CD8-positive, alpha-beta memory T cell (primary cell): ENCODE measurements at regions not wholly inside any gene's neighbourhood (a gene's known extent, or its start where the extent isn't known, plus 50 kb on each side); places are given as distances from the start of the nearest gene placed in this dataset.
A peak's percentile ranks its signal among the peaks of the same experiment; 100 is the strongest.

Experiments used
- CTCF ChIA-PET: fragments of 350-600 bp; sonication (Branson Sonifier 250); formaldehyde crosslinking; loops from one replicate; lab custom pipeline; 2021; ENCODE audit warnings: antibody characterized with exemption; lab: Charles Lee
- POLR2A ChIA-PET: fragments of 350-600 bp; sonication (Branson Sonifier 250); formaldehyde crosslinking; loops from one replicate; lab custom pipeline; 2021; ENCODE audit warnings: antibody characterized with exemption; lab: Charles Lee
- DNase-seq, 5 donors: peaks; one replicate each; pipeline versions ENCODE4 v3.0.0 to v3.0.0-alpha.2; 2020 to 2022; ENCODE audit warnings: mixed read lengths in 1 of 5
- H3K27ac ChIP-seq: one replicate; pipeline ENCODE4 v1.7.0; 2013; ENCODE audit warnings: low read depth, mild to moderate bottlenecking, low read length, moderate library complexity
- H3K27me3 ChIP-seq: 2 replicates; pipeline ENCODE4 v1.7.0; 2013; ENCODE audit warnings: low read length, mild to moderate bottlenecking; ENCODE audit not compliant: insufficient read depth, poor library complexity, severe bottlenecking
- H3K36me3 ChIP-seq: 2 replicates; pipeline ENCODE4 v1.7.0; 2013; ENCODE audit warnings: mild to moderate bottlenecking, low read length, moderate library complexity; ENCODE audit not compliant: insufficient read depth
- H3K4me1 ChIP-seq: 2 replicates; pipeline ENCODE4 v1.7.0; 2013; ENCODE audit warnings: mild to moderate bottlenecking, low read length, moderate library complexity; ENCODE audit not compliant: insufficient read depth
- H3K4me3 ChIP-seq: 2 replicates; pipeline ENCODE4 v1.7.0; 2013; ENCODE audit warnings: mild to moderate bottlenecking, low read length
- H3K9me3 ChIP-seq: 2 replicates; pipeline ENCODE4 v1.7.0; 2013; ENCODE audit warnings: mild to moderate bottlenecking, low read length
- H3K27ac Mint-ChIP-seq, 8 donors: one replicate each; pipeline ENCODE4 v1.8.0; 2020 to 2021; ENCODE audit warnings: mixed read lengths in 8 of 8, mild to moderate bottlenecking in 6 of 8, inconsistent platforms in 3 of 8, moderate library complexity in 3 of 8
- H3K27me3 Mint-ChIP-seq, 2 donors: one replicate each; pipeline ENCODE4 v1.8.0; 2020 to 2021; ENCODE audit warnings: mixed read lengths in 2 of 2, mild to moderate bottlenecking in 1 of 2, moderate library complexity in 1 of 2
- H3K36me3 Mint-ChIP-seq, 3 donors: one replicate each; pipeline ENCODE4 v1.8.0; 2020 to 2021; ENCODE audit warnings: mixed read lengths in 3 of 3, inconsistent platforms in 1 of 3, mild to moderate bottlenecking in 1 of 3
- H3K4me1 Mint-ChIP-seq, 3 donors: one replicate each; pipeline ENCODE4 v1.8.0; 2020 to 2021; ENCODE audit warnings: mixed read lengths in 3 of 3, inconsistent platforms in 1 of 3, mild to moderate bottlenecking in 1 of 3
- H3K4me3 Mint-ChIP-seq, 7 donors: one replicate each; pipeline ENCODE4 v1.8.0; 2020 to 2021; ENCODE audit warnings: mixed read lengths in 7 of 7, mild to moderate bottlenecking in 6 of 7, moderate library complexity in 4 of 7, inconsistent platforms in 2 of 7
- H3K9me3 Mint-ChIP-seq, 5 donors: one replicate each; pipeline ENCODE4 v1.8.0; 2020 to 2022; ENCODE audit warnings: mixed read lengths in 5 of 5, mild to moderate bottlenecking in 3 of 5, moderate library complexity in 2 of 5, inconsistent platforms in 1 of 5

DNA sequence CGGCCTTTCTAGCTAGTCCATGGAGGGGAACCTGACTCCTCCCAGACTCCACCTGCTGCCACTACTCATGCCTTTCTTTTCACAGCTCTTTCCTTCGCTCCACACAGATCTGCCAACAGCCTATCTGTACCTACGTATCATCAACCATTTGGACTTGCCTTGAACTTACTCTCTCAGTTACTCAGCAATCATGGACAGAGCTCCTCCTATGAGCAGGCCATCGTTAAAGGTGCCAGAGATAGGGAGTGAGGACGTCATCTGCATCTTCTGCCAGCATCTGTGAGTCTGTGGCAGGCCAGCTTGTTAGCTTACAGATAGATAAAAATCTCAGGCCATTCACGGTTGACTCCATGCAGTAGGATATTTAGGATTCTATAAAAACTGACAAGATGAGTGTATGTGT is 162.9 kb upstream of the ZBED5 start:
- H3K4me3 ChIP-seq, result no peak overlapping the region
- no peaks in the 10 kb centered on the region for H3K27me3 ChIP-seq
- ChIA-PET CTCF (interaction anchor here (0.8 to 3.6 kb wide), 15 partner anchors 8 to 284 kb away, joined by 3 to 56 read pairs (median 3); no protein-coding TSS in a partner anchor), POLR2A (interaction anchor here (1.0 kb wide), 1 partner anchor 212 kb away, joined by 4 read pairs; the partner anchor contains the start of gene EIF4G2)
- H3K4me3 Mint-ChIP-seq, result no peak overlapping the region
- H3K27ac Mint-ChIP-seq, result peak overlapping the region in 1 of 8 donors; percentile 2
- H3K4me1 ChIP-seq, result no peaks in the 10 kb centered on the region
- no peak for DNase-seq
- no peaks in the 10 kb centered on the region for H3K36me3 Mint-ChIP-seq
- H3K4me1 Mint-ChIP-seq, result no peaks in the 10 kb centered on the region
- H3K9me3 Mint-ChIP-seq, result no peaks in the 10 kb centered on the region
- H3K9me3 ChIP-seq, result no peaks in the 10 kb centered on the region
- peaks cover 0 to 2% of the 10 kb centered on the region in 2 donors for H3K27me3 Mint-ChIP-seq
- H3K27ac ChIP-seq, result no peak overlapping the region
- no peaks in the 10 kb centered on the region for H3K36me3 ChIP-seq

- Mint-ChIP-seq H3K36me3 (no peaks in the 10 kb centered on the region), H3K9me3 (no peaks in the 10 kb centered on the region), H3K27me3 (peaks cover 0 to 2% of the 10 kb centered on the region in 2 donors), H3K27ac (peak overlapping the region in 1 of 8 donors; percentile 2), H3K4me1 (no peaks in the 10 kb centered on the region), H3K4me3 (no peak overlapping the region)
- CTCF ChIA-PET, result interaction anchor here (0.8 to 3.6 kb wide), 11 partner anchors 7 to 229 kb away, joined by 3 to 56 read pairs (median 4); no protein-coding TSS in a partner anchor
- H3K9me3 ChIP-seq, result no peaks in the 10 kb centered on the region
- H3K4me3 ChIP-seq, result no peak overlapping the region
- H3K36me3 ChIP-seq, result no peaks in the 10 kb centered on the region
- no peaks in the 10 kb centered on the region for H3K4me1 ChIP-seq
- POLR2A ChIA-PET, result no interaction called here
- no peaks in the 10 kb centered on the region for H3K27me3 ChIP-seq
- no peak for DNase-seq
- H3K27ac ChIP-seq, result no peak overlapping the region
These were observed 162.4 kb upstream of the ZBED5 start for GRCh38 chr11:11020219-11020726.

DNA sequence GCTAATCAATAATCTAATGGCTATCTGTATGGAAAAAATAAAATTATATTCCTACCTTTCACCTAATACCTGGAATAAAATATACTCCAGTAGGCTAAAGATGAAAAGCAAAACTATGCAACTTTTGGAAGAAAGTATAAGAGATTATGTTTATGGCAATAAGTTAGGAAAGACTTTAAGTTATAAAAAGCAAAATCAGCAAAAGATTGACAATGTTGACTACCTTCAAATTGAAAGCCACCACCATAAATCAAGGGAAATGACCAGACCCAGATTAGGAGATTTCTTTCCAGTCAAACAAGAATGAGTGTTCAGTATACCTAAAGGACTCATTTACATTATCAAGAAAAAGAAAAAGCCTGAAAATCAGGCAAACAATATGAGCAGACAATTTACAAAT is 159.1 kb upstream of the ZBED5 start:
- H3K27ac ChIP-seq, result no peak overlapping the region
- Mint-ChIP-seq H3K36me3 (no peaks in the 10 kb centered on the region), H3K27ac (no peak overlapping the region), H3K27me3 (peaks cover 1 to 4% of the 10 kb centered on the region in 2 donors), H3K4me1 (no peaks in the 10 kb centered on the region), H3K4me3 (no peak overlapping the region), H3K9me3 (no peaks in the 10 kb centered on the region)
- ChIA-PET POLR2A (no interaction called here), CTCF (interaction anchor here (1.5 to 1.6 kb wide), 2 partner anchors 82 to 224 kb away, joined by 5 to 6 read pairs; no protein-coding TSS in a partner anchor)
- no peaks in the 10 kb centered on the region for H3K36me3 ChIP-seq
- no peak overlapping the region for H3K4me3 ChIP-seq
- no peaks in the 10 kb centered on the region for H3K4me1 ChIP-seq
- H3K27me3 ChIP-seq, result peaks cover 3% of the 10 kb centered on the region
- DNase-seq, result no peak
- no peaks in the 10 kb centered on the region for H3K9me3 ChIP-seq

DNA sequence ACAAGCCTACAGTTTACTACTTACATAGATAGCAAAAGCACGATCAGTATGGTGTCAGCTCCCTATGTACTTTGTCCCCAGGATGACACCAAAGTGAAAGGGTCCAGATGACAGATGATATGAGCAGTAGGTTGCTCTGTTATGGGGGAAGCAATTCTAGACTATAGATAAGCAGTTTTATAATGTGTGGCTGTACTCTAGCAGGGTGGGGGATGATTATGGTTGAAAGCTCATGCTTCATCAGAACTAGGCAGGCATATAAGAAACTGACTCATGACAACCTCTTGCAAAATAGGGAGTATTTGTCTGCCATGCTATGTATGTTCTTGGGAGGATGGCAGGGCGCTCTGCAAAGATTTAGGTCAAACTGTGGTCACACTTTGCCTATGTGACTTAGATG is 158.2 kb upstream of the ZBED5 start:
- Histone ChIP-seq H3K27me3 (peaks cover 4% of the 10 kb centered on the region), H3K27ac (no peak overlapping the region), H3K36me3 (no peaks in the 10 kb centered on the region), H3K9me3 (no peaks in the 10 kb centered on the region), H3K4me1 (no peaks in the 10 kb centered on the region), H3K4me3 (no peak overlapping the region)
- ChIA-PET POLR2A (no interaction called here), CTCF (interaction anchor here (1.5 to 3.7 kb wide), 3 partner anchors 12 to 223 kb away, joined by 4 to 12 read pairs (median 9); no protein-coding TSS in a partner anchor)
- Mint-ChIP-seq H3K27ac (no peak overlapping the region), H3K36me3 (no peaks in the 10 kb centered on the region), H3K27me3 (peaks cover 1 to 11% of the 10 kb centered on the region in 2 donors), H3K4me3 (no peak overlapping the region), H3K4me1 (no peaks in the 10 kb centered on the region), H3K9me3 (no peaks in the 10 kb centered on the region)
- no peak for DNase-seq

DNA sequence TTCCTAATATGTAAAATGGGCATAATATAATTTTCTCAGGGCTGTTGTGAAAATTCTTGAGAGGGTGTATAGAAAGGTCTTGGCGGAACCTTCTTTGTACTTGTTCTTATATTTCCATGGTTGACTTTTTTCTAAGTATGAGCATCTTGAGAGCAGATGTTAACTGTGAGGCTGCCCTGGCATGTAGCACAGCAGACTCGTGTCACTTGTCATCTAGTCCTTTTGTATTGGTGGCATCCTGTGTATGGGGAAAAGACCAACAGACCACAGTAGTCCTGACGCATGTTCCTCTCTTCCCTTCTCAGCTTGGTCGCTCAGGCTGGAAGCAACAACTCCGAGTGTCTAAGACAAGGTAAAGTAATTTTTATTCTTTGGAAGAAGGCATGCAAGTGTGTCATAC is 153.8 kb upstream of the ZBED5 start:
- Mint-ChIP-seq H3K9me3 (no peaks in the 10 kb centered on the region), H3K27me3 (peaks cover 10 to 47% of the 10 kb centered on the region in 2 donors), H3K4me3 (no peak overlapping the region), H3K36me3 (no peaks in the 10 kb centered on the region), H3K27ac (no peak overlapping the region), H3K4me1 (no peaks in the 10 kb centered on the region)
- Histone ChIP-seq H3K27ac (no peak overlapping the region), H3K4me3 (no peak overlapping the region), H3K9me3 (no peaks in the 10 kb centered on the region), H3K4me1 (no peaks in the 10 kb centered on the region), H3K36me3 (no peaks in the 10 kb centered on the region), H3K27me3 (peaks cover 8% of the 10 kb centered on the region)
- ChIA-PET CTCF (interaction anchor here (1.3 to 1.6 kb wide), 2 partner anchors 9 to 12 kb away, joined by 3 read pairs; no protein-coding TSS in a partner anchor), POLR2A (no interaction called here)
- no peak for DNase-seq

DNA sequence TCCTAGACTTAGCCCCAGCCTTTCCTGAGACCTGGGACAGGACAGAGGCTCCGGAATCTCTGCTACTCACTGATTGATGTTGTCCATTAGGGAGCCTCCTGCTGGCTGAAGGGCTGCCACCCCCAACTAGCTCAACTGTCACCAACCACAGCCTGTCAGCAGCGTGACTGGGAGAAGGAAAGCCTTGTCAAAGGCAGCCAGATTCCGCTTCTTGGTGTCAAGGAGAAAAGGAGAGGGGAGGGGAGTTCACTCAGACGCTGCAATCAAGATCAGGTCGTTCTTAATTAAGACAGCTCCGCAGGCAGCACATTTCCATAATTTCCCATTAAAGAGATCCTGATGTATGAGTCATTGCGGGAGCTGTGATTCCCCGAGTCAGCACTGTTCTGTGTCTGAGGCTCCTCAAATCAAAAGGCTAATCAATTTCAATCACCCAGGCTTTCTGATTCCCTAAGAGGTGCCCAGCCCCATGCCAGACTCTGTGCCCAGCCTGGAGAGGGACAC is 152.8 kb upstream of the ZBED5 start:
- POLR2A ChIA-PET, result no interaction called here
- H3K36me3 Mint-ChIP-seq, result peaks cover 0 to 4% (median 0%) of the 10 kb centered on the region in 3 donors
- H3K36me3 ChIP-seq, result no peaks in the 10 kb centered on the region
- CTCF ChIA-PET, result interaction anchor here (2.4 kb wide), 2 partner anchors 11 to 17 kb away, joined by 7 to 8 read pairs; no protein-coding TSS in a partner anchor
- no peaks in the 10 kb centered on the region for H3K4me1 ChIP-seq
- H3K27me3 Mint-ChIP-seq, result peaks cover 10 to 56% of the 10 kb centered on the region in 2 donors
- DNase-seq, result peak in 1 of 5 donors; percentile 1
- H3K4me3 Mint-ChIP-seq, result no peak overlapping the region
- no peak overlapping the region for H3K4me3 ChIP-seq
- H3K27ac Mint-ChIP-seq, result no peak overlapping the region
- H3K27ac ChIP-seq, result no peak overlapping the region
- H3K27me3 ChIP-seq, result peaks cover 8% of the 10 kb centered on the region
- H3K4me1 Mint-ChIP-seq, result no peaks in the 10 kb centered on the region
- no peaks in the 10 kb centered on the region for H3K9me3 ChIP-seq
- no peaks in the 10 kb centered on the region for H3K9me3 Mint-ChIP-seq

DNA sequence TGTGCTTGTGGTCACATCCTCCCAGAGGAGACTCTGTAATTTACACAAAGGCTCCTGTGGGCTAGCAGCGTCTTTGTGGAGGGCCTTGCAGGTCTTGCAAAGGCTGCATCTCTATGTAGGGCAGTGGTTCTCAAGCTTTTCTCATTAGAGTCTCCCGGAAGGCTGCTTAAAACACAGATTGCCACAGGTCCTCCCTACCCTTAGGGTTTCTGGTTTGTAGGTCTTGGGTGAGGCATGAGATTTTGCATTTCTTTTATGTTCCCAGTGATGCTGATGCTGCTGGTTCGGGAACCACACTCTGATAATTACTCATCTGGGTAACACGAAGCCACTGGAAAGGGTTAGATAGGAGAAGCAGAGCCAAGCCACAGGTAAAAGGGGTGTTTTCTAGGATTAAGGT is 151.3 kb upstream of the ZBED5 start:
- no peak overlapping the region for H3K27ac ChIP-seq
- ChIA-PET POLR2A (no interaction called here), CTCF (interaction anchor here (0.9 to 2.4 kb wide), 3 partner anchors 12 to 216 kb away, joined by 4 to 8 read pairs (median 7); no protein-coding TSS in a partner anchor)
- peaks cover 8% of the 10 kb centered on the region for H3K27me3 ChIP-seq
- DNase-seq, result no peak
- H3K27ac Mint-ChIP-seq, result peak overlapping the region in 1 of 8 donors; percentile 48
- H3K4me1 ChIP-seq, result no peaks in the 10 kb centered on the region
- H3K27me3 Mint-ChIP-seq, result peaks cover 10 to 67% of the 10 kb centered on the region in 2 donors
- no peaks in the 10 kb centered on the region for H3K9me3 ChIP-seq
- no peaks in the 10 kb centered on the region for H3K36me3 ChIP-seq
- H3K36me3 Mint-ChIP-seq, result peaks cover 0 to 4% (median 0%) of the 10 kb centered on the region in 3 donors
- no peaks in the 10 kb centered on the region for H3K4me1 Mint-ChIP-seq
- no peak overlapping the region for H3K4me3 ChIP-seq
- H3K4me3 Mint-ChIP-seq, result no peak overlapping the region
- no peaks in the 10 kb centered on the region for H3K9me3 Mint-ChIP-seq

GRCh38 chr11:11004069-11004468 is 146.2 kb upstream of the ZBED5 start:
- no peak overlapping the region for H3K4me3 Mint-ChIP-seq
- CTCF ChIA-PET, result no interaction called here
- no peak for DNase-seq
- no peak overlapping the region for H3K27ac Mint-ChIP-seq
- Histone ChIP-seq H3K27me3 (no peaks in the 10 kb centered on the region), H3K27ac (no peak overlapping the region), H3K9me3 (no peaks in the 10 kb centered on the region), H3K4me3 (no peak overlapping the region), H3K36me3 (no peaks in the 10 kb centered on the region), H3K4me1 (no peaks in the 10 kb centered on the region)
- peaks cover 15 to 73% of the 10 kb centered on the region in 2 donors for H3K27me3 Mint-ChIP-seq
- H3K9me3 Mint-ChIP-seq, result no peaks in the 10 kb centered on the region
- POLR2A ChIA-PET, result no interaction called here
- no peaks in the 10 kb centered on the region for H3K4me1 Mint-ChIP-seq
- H3K36me3 Mint-ChIP-seq, result peaks cover 0 to 4% (median 0%) of the 10 kb centered on the region in 3 donors
